Left cardiac atrium (tissue), 4 donors: ENCODE measurements at regions not wholly inside any gene's neighbourhood (a gene's known extent, or its start where the extent isn't known, plus 50 kb on each side); places are given as distances from the start of the nearest gene placed in this dataset.

Source experiments
- ATAC-seq, 2 donors: fragments of 200-7000 bp; cut with Tn5 transposase; one replicate each; pipeline ENCODE4 v1.9.1; 2020; ENCODE audit warnings: mild to moderate bottlenecking in 2 of 2, moderate library complexity in 2 of 2
- DNase-seq: peaks from one replicate; pipeline ENCODE4 v3.0.0-alpha.2; 2020
- intact Hi-C, 2 donors: fragments of 100-400 bp; cut with DNase I; formaldehyde crosslinking; loops; one replicate each; pipeline versions ENCODE4 v1.14.1 to v1.15.1; 2022 to 2023
- donor health status: DM: no; HTN: yes; CAD: no.
- donor health status: DM: no; HTN: yes; CAD: no; lungs with severe emphysema.
- donor health status: DM: yes; HTN: yes; CAD: no.
- donor health status: Dilated cardiomyopathy.

GRCh38 chr16:85330006-85330693 is 217.9 kb upstream of the CIBAR2 start:
- no peak for DNase-seq
- ATAC-seq, result no peak
- intact Hi-C loops, result no loop called here

- ATAC-seq, result peak; percentile 36 to 52
- intact Hi-C loops, result no loop called here
- DNase-seq, result no peak
Observed at GRCh38 chr16:85330694-85331188, 218.5 kb upstream of the CIBAR2 start.

GRCh38 chr16:85331688-85332087 is 219.4 kb upstream of the CIBAR2 start:
- ATAC-seq, result no peak
- intact Hi-C loops, result no loop called here
- no peak for DNase-seq

DNA sequence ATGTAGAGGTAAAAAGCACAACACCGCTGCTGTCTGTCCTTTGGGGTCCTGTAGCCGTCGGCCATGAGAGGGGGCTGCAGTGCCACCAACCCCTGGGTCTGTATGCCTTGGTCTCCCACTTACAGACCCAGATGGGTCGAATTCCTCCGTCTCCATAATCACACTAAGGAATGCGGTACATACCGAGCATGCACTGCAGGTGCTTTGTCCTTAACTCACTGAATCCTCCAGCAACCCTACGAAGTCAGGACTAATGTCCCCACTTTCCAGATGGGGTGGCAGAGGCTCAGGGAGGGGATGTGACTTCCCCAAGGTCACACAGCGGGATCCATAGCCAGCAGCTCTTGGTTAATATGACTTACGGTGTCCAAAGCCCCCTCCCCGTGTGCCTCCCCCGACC is 219.9 kb upstream of the CIBAR2 start:
- intact Hi-C loops, result no loop called here
- no peak for DNase-seq
- ATAC-seq, result no peak

GRCh38 chr16:85333337-85333736 is 221.1 kb upstream of the CIBAR2 start:
- ATAC-seq (no peak), DNase-seq (no peak)
- intact Hi-C loops, result no loop called here

- DNase-seq (no peak), ATAC-seq (no peak)
- intact Hi-C loops, result no loop called here
Observed at GRCh38 chr16:85333744-85334640, 221.7 kb upstream of the CIBAR2 start.

DNA sequence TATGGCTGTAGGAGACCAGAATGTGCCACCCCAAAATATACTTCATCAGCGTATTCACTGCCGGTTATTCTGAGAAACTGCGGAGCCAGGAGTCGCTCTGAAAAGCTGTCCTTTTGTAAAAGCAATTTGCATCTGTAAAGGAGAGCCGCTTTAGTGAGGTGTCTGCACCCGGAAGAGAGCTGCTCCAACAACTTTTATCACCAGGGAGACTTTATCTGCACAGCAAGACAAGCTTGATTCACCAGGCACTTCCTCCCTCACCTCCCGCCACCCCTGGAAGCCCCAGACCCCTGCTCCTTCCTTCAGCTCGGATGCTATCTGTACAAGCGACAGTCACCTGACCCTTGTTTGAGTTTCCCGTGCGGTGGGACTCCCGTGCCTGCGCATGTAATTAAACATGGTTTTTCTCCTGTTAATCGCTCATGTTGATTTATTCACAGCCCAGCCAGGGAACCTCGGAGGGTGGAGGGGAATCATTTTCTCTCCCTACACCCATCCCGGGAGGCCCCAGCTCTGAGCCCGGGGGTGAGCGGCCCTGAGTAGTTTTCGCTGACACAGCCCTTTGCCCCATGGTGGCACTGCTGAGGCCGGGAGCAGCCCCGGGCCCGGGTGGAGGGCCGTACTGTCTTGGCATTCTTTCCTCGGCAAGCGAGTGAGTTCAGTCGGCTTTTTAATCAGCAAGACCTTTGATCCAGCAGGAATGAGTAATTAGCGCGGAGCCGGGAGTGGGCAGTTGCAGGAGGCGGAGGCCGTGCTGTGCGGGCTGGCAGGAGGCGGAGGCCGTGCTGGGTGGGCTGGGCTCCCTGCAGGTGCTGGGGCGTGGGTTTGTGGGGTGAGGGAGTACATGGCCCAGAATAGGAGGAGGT is 222.7 kb upstream of the CIBAR2 start:
- peak; percentile 43 for DNase-seq
- peak; percentile 58 to 84 for ATAC-seq
- intact Hi-C loops, result no loop called here

DNA sequence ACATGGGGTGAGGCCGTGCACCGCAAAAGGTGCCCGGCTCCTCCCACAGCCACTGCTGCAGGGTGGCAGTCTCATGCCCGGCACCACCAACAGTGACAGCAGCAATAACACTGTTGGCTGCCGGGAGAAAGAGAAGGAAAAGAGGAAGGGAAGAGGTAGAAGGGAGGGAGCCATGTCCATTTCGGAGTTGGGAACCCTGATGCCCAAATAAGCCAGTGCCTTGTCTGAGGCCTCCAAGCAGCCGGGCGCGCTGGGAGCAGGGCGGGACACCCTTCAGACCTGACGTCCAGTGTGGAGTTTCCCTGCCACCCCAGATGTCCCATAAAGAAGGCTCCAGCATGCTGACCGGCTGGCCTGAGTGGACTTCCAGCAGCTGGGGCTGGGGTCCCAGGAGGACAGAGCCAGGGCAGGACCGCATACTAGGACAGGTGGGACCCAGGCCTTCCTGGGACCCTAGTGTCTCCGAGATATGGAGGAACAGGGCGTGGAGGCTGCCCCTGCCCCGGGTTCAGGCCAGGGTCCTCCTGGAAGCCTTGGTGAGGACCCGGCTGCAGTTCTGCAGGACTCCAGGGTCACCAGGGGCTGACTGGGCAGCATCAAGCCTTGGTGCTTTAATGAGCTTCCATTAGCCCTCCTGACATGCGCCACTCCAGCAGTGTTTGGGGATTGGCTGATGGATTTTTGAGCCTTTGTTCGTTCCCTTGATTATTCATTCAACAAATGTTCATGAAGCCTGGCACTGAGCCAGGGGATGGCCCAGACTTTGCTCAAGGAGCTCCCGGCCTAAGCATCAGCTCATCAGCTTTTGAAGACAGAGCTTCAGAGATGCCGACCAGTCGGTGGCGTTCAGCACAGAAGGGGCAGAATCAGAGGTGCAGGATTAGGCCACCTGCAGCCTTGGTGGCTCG is 223.6 kb upstream of the CIBAR2 start:
- intact Hi-C loops, result no loop called here
- no peak for DNase-seq
- ATAC-seq, result no peak

GRCh38 chr16:85337910-85338637 is 225.8 kb upstream of the CIBAR2 start:
- DNase-seq (no peak), ATAC-seq (no peak)
- intact Hi-C loops, result no loop called here

- DNase-seq, result no peak
- intact Hi-C loops, result no loop called here
- no peak for ATAC-seq
Observed at GRCh38 chr16:85338638-85338982, 226.3 kb upstream of the CIBAR2 start.

DNA sequence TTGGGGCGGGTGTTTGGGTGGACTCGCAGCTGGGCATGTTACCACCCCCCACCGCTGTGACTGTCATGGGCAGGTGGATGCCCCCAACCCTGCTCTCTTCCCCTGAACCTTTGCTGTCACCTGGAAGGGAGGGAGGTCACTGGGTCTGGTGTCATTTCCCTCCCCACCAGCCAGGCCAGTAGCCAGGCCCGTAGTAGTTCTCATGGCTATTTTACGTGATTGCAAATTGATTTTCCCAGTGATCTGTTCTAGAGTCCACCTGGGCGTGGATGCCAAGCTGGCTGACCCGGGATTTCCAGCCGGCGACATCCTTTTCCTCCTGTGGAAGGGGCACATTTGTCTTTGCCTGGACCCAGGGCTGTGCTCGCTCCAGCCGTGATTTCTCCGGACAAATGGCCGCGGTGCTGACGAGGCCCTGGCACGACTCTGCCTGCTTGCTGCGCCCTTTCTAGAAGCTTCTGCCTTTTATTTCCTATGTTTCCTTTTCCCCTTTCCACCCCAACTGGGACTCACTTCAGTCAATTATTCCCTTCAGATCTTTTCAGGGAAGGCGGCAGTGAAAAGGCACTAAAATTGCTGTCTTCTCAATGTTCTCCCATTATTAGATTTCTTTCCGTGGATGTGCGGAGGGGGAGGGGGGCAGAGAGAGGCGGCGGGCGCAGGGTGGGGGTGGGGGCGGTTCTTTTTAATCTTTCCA is 226.9 kb upstream of the CIBAR2 start:
- DNase-seq (no peak), ATAC-seq (no peak)
- intact Hi-C loops, result no loop called here

GRCh38 chr16:85341972-85342695 is 229.9 kb upstream of the CIBAR2 start:
- ATAC-seq (peak in 1 of 2 donors; percentile 43), DNase-seq (no peak)
- intact Hi-C loops, result no loop called here

- intact Hi-C loops, result no loop called here
- ATAC-seq (no peak), DNase-seq (no peak)
Observed at GRCh38 chr16:85344502-85345128, 232.3 kb upstream of the CIBAR2 start.

- ATAC-seq (no peak), DNase-seq (no peak)
- intact Hi-C loops, result no loop called here
Observed at GRCh38 chr16:85345129-85345639, 232.9 kb upstream of the CIBAR2 start.

- DNase-seq (no peak), ATAC-seq (no peak)
- intact Hi-C loops, result no loop called here
Observed at GRCh38 chr16:85346404-85347212, 234.3 kb upstream of the CIBAR2 start.
